ENCODE measurements at regions not wholly inside any gene's neighbourhood (a gene's known extent, or its start where the extent isn't known, plus 50 kb on each side); places are given as distances from the start of the nearest gene placed in this dataset.

GRCh38 chr16:50469121-50469743 lies 79.0 kb upstream of the NKD1 start:
- WGBS (ENCODE audit: insufficient coverage, low coverage, low lambda C conversion rate, missing lambda C conversion rate): no CpG with 5 or more reads among the region's 2 CpGs
- TF ChIP-seq POLR2A (IDR thresholded peaks at IDR 0.05): no peak
- TF ChIP-seq CTCF (IDR thresholded peaks at IDR 0.05): no peak
- ATAC-seq (no peak), DNase-seq (no peak)
- Histone ChIP-seq H3K27ac (no peak overlapping the region), H3K4me1 (no peaks in the 10 kb centered on the region), H3K36me3 (no peaks in the 10 kb centered on the region), H3K4me3 (no peak overlapping the region), H3K27me3 (no peaks in the 10 kb centered on the region), H3K9me3 (no peaks in the 10 kb centered on the region)
- intact Hi-C loops (cut with DNase I): no loop called here

- H3K4me1 ChIP-seq: no peaks in the 10 kb centered on the region
- no peak for DNase-seq
- no peaks in the 10 kb centered on the region for H3K9me3 ChIP-seq
- ATAC-seq: no peak
- WGBS (ENCODE audit: insufficient coverage, low coverage, low lambda C conversion rate, missing lambda C conversion rate): 70% methylated on average over 3 of the region's 7 CpGs
- no peaks in the 10 kb centered on the region for H3K27me3 ChIP-seq
- intact Hi-C loops (cut with DNase I): no loop called here
- no peaks in the 10 kb centered on the region for H3K36me3 ChIP-seq
- no peak overlapping the region for H3K27ac ChIP-seq
- TF ChIP-seq CTCF (IDR thresholded peaks at IDR 0.05): no peak
- TF ChIP-seq POLR2A (IDR thresholded peaks at IDR 0.05): no peak
- no peak overlapping the region for H3K4me3 ChIP-seq
Measured at GRCh38 chr16:50468749-50469078, 79.5 kb upstream of the NKD1 start.

GRCh38 chr16:50467943-50468748 lies 80.0 kb upstream of the NKD1 start:
- WGBS (ENCODE audit: insufficient coverage, low coverage, low lambda C conversion rate, missing lambda C conversion rate): 30% methylated on average over 10 of the region's 68 CpGs
- TF ChIP-seq POLR2A (IDR thresholded peaks at IDR 0.05): no peak
- no peak overlapping the region for H3K27ac ChIP-seq
- no peaks in the 10 kb centered on the region for H3K27me3 ChIP-seq
- no peaks in the 10 kb centered on the region for H3K4me1 ChIP-seq
- intact Hi-C loops (cut with DNase I): no loop called here
- no peaks in the 10 kb centered on the region for H3K36me3 ChIP-seq
- no peaks in the 10 kb centered on the region for H3K9me3 ChIP-seq
- DNase-seq (peak in 1 of 3 donors; percentile 44), ATAC-seq (peak; percentile 17 to 68 (median 22))
- peak overlapping the region in 2 of 3 donors; percentile 4 to 24 for H3K4me3 ChIP-seq

- no peak for DNase-seq
- H3K27ac ChIP-seq: no peak overlapping the region
- H3K27me3 ChIP-seq: no peaks in the 10 kb centered on the region
- H3K36me3 ChIP-seq: no peaks in the 10 kb centered on the region
- no peak for ATAC-seq
- no peaks in the 10 kb centered on the region for H3K9me3 ChIP-seq
- 37% methylated on average over 5 of the region's 13 CpGs for WGBS (ENCODE audit: insufficient coverage, low coverage, low lambda C conversion rate, missing lambda C conversion rate)
- H3K4me3 ChIP-seq: peak overlapping the region in 1 of 3 donors; percentile 24
- no peak for TF ChIP-seq POLR2A (IDR thresholded peaks at IDR 0.05)
- TF ChIP-seq CTCF (IDR thresholded peaks at IDR 0.05): no peak
- intact Hi-C loops (cut with DNase I): no loop called here
- no peaks in the 10 kb centered on the region for H3K4me1 ChIP-seq
Measured at GRCh38 chr16:50467559-50467942, 80.6 kb upstream of the NKD1 start.

GRCh38 chr16:50466170-50466569 lies 82.0 kb upstream of the NKD1 start:
- WGBS (ENCODE audit: insufficient coverage, low coverage, low lambda C conversion rate, missing lambda C conversion rate): no CpG with 5 or more reads among the region's 2 CpGs
- Histone ChIP-seq H3K27me3 (no peaks in the 10 kb centered on the region), H3K9me3 (no peaks in the 10 kb centered on the region), H3K36me3 (no peaks in the 10 kb centered on the region), H3K4me1 (peaks cover 0 to 7% (median 0%) of the 10 kb centered on the region in 4 donors), H3K27ac (no peak overlapping the region), H3K4me3 (no peak overlapping the region)
- DNase-seq (no peak), ATAC-seq (no peak)
- intact Hi-C loops (cut with DNase I): no loop called here
- TF ChIP-seq POLR2A (IDR thresholded peaks at IDR 0.05) (no peak), CTCF (IDR thresholded peaks at IDR 0.05) (no peak)
